Activated effector memory CD4-positive, alpha-beta T cell treated with anti-CD3 and anti-CD28 coated beads, Interleukin-2, amount 50 U/mL, for 16 hours (primary cell): ENCODE measurements at regions not wholly inside any gene's neighbourhood (a gene's known extent, or its start where the extent isn't known, plus 50 kb on each side); places are given as distances from the start of the nearest gene placed in this dataset.

ENCODE experiments used
- DNase-seq: peaks from one replicate; pipeline ENCODE4 v3.0.0-alpha.2; 2020

DNA sequence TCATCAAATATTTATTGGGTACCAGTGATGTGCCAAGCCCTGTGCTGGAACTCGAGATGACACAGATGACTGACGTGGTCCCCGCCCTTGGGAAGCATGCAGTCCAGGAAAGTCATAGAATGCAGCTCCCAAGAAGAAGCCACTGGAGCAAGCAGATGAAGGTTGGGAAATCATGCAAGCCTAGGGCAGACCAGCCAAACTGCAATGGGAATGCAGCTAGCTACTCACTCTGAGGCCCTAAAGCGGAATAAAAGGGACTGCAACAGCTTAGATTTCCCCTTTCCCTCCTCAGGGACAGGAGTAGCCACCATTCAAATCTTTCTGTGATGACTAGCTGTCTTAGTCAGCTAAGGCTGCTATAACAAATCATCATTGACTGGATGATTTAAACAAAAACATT lies 152.2 kb downstream of the MAFB start:
- DNase-seq, result no peak

DNA sequence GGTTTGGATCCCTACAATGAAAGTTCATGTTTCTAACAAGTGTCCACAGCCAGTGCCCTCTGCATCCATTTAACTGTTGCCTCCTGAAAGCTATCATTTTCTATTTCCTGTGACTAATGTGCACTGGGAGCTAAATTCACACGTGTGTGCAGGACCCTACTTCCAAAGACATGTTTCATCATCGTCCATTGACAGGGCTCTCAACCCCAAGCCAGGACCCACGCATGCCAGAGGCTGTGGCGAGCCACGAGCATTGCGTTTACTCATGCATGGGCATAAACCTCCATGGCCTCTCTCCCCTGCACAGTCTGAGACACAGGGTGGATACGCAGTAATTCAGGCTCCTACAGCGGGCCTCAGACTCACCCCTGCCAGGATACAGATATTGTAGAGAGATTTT lies 153.2 kb downstream of the MAFB start:
- DNase-seq, result no peak

DNA sequence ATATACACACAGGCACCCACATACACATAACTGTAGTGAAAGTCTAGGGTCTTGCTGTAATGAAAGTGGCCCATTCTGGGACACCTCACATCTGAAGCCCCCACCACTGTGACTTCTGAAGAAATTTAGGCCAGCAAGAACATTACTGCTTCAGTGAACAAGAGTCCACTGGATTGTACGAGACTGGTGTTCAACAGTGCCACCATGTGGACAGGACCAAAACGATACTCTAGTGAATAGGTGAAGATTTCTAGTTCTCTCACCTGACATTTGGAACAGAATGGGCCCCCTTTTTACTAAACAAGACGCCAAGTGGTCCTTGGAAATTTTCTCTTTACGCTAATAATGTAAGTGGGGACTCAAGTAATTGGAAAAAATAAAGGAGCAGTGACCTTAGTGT lies 156.9 kb downstream of the MAFB start:
- DNase-seq, result no peak

DNA sequence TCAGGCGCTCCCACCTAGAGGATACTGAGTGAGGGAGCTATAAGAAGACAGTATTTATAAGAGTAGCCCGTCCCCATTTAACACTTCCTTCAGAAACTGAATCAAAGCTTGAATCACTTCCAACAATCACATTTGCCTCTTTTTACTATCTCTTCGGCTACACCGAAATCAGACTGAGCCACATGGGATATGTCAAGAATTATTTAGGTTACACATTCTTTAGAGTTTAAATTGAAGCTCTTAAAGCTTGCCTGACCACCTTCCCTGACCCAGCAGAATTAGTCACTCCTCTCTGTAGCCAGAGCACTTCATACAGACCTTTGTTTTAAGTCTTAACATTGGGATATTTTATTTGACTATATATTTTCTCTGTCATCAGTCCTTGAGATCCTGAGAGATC lies 163.7 kb downstream of the MAFB start:
- no peak for DNase-seq

- DNase-seq, result no peak
Measured at GRCh38 chr20:40524071-40524470, 165.0 kb downstream of the MAFB start.

GRCh38 chr20:40522405-40522804 lies 166.6 kb downstream of the MAFB start:
- DNase-seq, result no peak

DNA sequence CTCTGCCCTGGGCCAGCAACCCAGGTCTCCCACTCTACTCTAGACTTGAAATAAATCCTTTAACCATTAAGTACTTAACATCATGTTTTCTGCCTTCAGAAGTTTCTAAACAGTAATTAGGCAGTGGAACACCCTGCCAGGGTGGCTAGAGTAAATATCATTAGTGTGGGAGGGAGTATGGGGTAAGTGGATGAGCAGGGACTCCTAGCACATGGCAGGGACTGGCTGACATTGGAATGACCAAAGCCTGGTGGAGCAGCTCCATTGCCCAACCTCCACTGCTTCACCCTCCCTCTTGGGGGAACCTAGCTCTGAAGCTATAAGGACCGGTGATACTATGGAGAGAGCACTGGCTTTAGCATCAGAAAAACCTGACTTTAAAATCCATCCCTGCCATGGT lies 167.1 kb downstream of the MAFB start:
- no peak for DNase-seq

GRCh38 chr20:40519918-40520317 lies 169.1 kb downstream of the MAFB start:
- no peak for DNase-seq

DNA sequence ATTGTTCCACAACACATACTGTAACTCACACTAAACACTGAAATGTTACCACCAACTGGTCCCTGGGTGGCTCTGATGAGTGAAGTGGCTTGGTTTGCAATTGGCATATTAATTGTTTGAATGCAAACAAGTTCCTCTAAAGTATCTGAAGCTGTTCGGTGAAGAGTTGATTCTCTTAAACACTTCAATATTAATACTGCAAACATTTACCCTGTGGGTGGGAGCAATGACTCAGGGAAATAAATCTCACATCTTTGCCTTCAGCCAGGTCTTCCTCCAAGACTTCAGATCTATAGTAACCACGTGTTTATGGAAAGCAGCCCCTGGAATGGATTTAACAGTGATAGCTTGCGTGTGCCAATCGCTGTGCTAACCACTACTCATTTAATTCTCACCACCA lies 176.0 kb downstream of the MAFB start:
- no peak for DNase-seq

DNA sequence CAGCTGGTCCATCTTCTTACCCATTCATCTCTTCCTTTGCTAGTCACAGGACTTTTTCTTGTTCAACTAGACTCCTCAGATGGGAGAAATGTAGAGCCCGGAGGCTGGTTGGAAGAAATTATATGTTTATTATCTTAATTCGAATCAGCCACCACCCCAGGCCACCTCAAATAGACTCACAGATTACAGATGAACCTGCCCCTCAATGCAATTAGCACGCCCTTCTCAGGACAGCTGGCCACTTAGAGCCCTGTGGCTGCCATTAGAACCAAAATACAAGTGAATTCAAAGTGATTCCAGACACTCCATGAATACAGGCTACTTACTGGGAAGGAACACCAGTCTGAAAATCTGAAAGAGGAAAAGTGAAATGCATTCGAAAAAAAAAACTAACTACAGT lies 176.4 kb downstream of the MAFB start:
- no peak for DNase-seq

DNA sequence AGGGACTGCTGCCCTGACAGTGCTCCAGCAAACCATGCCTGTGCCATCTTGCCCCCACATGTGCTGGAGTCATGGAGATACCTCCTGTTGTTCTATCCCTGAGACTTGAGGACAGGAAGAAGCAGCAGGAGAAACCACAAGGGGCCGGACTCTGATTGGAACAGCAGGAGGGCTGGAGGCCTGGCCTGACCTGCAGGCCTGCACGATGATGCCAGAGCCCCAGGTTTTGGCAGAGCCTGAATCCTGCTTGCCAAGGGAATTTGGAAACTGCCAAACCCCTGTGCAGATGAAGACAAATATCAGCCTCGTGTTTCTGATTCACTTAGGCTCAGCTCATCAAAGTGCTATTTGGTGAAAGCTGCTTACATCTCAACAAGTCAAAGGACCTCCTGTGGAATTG lies 177.6 kb downstream of the MAFB start:
- no peak for DNase-seq

DNA sequence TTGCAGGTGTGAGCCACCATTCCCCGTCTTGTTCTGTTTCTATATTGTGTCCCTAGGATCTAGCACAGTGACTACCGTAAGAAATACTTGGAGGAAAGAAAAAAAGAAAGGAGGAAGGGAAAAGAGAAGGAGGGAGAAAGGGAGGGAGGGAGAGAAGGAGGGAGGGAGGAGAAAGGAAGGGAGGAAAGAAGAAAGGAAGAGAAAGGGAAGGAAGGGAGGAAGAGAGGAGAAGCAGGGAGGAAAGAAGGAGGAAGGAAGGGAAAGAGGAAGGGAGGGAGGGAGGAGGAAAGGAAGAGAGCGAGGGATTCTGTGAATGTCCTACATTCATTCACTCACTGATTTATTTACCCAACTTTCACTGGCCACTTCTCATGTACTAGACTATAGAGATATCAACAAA lies 178.4 kb downstream of the MAFB start:
- DNase-seq, result no peak

GRCh38 chr20:40508821-40509220 lies 180.2 kb downstream of the MAFB start:
- no peak for DNase-seq

DNA sequence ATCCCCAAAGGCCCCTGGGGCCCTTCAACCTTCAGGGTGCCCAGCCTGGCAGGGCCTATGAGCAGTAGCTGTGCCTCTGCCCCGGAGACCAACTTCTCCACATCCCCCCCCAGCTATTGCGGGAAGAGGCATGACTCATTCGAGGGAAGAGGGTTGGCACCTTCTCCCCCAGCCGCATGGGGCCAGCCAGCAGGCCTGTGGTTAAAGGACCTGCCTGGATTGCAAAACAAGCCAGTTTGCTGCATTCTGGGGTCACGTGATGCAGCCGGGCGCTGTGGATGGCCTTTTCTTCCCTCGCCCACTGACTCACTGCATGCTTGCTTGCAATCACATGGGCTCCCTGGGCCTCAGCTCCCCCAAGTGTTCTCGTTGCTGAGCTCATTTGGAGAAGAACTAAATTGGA lies 182.5 kb downstream of the MAFB start:
- DNase-seq, result no peak

DNA sequence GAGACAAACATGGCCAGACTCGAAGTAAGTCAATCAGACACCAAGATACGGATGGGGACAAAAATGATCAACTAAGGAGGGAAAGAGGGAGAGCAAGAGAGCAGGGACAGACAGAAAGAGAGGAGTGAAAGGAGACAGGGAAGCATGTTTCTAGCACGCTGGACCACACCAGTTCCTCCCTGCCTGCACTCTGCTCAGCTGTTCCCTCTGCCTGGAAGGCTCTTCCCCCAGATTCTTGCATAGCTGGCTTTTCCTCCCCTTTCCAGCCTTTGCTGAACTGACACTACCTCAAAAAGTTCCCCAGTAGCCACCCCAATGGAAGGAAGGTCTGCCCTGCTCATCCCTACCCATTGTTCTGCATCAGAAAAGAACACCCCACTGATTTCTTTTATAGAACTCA lies 185.9 kb downstream of the MAFB start:
- no peak for DNase-seq

GRCh38 chr20:40502576-40502975 lies 186.5 kb downstream of the MAFB start:
- DNase-seq, result no peak

- DNase-seq, result no peak
Measured at GRCh38 chr20:40499391-40499790, 189.6 kb downstream of the MAFB start.

DNA sequence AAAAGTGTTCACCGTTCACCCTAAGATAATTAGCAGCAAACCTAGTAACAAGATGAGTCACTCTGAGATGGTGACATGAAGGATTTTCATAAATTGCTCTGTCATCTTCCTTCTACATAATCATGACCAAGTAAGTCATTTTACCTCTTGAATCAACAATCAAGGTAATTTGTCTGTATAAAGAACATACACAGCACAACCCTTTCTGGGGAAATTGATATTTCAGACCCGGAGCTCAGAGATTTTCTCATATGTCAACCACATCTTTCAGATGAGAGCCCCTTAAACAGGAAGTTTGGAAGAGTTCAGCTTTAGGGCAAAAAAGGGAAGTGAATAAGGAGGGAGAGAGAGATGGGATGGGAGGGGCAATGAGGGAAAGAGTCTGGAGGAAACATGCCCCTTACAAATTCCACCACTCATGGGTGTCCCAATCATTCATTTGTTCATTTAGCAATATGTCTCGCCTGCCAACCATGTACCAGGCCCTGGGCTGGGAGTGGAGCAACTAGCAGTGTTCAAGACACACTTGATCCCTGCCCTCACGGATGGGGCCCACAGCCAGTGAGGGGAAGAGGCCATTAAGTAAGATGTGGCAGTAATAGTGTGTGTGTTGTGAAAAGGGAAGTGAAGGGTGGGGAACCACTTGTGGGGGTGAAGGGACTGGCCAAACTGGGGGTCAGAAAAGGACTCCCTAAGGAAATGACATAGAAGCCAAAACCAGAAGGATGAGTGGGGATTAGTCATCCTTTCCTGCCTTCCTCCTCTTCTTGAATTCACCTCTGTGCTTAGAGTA lies 190.9 kb downstream of the MAFB start:
- DNase-seq, result no peak

DNA sequence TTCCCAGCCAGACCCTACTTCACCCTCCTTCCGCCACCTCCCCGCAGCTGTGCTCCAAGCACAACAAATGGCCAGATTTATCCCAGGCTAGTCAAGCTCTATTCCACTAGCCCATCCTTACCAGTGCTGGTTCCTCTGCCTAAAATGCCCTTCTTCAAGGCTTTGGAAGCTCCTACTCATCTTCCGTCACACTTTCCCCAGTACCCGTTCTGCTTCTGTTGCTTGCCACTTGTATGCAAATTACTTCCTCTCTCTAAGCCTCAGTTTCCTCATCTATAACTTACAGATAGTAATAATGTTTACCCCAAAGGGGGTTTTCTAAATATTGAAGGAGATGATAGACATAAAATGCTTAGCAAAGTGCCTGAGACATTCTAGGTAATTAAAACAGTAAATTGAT lies 193.1 kb downstream of the MAFB start:
- no peak for DNase-seq

DNA sequence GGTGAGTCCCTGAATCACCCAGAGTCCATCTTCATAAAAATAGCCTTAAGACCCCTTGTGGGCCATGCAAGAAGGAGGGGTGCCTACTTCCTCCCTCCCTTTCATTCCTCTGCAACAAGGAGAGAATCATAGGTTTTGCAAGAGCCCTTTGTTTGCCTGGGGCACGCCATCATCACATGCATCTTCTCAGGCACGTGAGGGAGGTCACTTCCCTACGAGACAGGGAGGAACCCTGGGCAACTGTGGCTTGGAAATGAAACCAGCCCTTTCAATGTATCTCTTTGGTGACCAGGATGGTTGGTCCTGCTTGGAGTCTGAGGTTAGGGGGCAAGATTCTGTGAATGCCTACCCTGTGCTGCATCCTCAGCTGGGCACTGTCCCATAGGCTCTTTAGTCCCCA lies 194.8 kb downstream of the MAFB start:
- no peak for DNase-seq

GRCh38 chr20:40493549-40493948 lies 195.5 kb downstream of the MAFB start:
- DNase-seq, result no peak

GRCh38 chr20:40493071-40493470 lies 196.0 kb downstream of the MAFB start:
- no peak for DNase-seq

DNA sequence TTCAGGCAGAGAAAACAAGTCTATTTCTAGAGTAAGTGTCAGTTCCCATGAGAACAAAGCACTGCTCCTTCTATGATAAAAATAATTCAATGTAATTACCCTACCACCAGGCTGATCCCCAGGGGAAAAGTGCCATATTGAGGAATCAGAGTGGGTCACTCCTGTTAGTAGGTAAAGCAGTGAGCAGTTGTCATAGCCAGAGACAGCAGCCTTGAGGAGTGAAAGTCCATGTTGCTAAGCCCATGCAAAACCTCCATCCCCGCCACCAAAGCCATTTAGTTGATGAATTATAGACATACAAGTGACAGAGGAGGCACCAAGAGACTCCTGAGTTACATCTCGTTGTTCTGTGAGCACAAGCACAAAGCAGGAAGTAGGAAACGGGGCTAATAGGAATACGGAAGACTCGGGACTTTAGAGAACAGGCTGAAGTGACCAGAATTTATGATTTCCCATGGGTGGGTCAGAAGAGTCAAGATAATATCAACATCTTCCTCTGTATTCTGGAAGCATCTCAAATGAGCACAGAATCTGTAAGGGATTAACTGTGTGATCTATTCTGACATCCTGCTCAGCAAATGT lies 197.9 kb downstream of the MAFB start:
- no peak for DNase-seq

DNA sequence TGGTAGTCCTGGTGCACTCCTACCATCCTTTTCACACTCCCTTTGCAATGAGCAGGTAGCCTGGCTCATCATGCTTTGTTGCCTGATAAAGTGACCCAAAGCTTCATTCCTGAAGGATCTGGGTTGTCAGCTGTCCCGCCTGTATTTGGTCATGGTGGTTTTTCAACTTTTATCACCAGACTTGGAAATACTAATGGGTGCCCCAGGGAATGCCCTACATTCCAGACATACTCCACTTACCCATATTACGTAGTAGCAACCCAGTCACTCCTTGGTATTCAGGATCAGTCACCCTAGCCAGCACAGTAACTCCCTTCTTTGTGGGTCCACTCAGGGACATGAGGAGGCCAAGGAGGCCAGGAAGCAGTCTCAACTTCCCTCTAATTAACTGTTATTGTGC lies 199.2 kb downstream of the MAFB start:
- no peak for DNase-seq

GRCh38 chr20:40488401-40488800 lies 200.6 kb downstream of the MAFB start:
- no peak for DNase-seq
